Hematopoietic multipotent progenitor cell treated with erythropoietin and hydrocortisone succinate and interleukin-3 and kit ligand, for 17 days (in vitro differentiated cells): ENCODE measurements at regions not wholly inside any gene's neighbourhood (a gene's known extent, or its start where the extent isn't known, plus 50 kb on each side); places are given as distances from the start of the nearest gene placed in this dataset.
"Not testable (repeated sequence)": the region's sequence is repeated elsewhere in the genome, so short reads cannot be mapped to it uniquely, and the experiment has no call there.

Experiments
- DNase-seq: peaks from one replicate; pipeline ENCODE4 v3.0.0-alpha.2; 2015; ENCODE audit warnings: low spot score

DNA sequence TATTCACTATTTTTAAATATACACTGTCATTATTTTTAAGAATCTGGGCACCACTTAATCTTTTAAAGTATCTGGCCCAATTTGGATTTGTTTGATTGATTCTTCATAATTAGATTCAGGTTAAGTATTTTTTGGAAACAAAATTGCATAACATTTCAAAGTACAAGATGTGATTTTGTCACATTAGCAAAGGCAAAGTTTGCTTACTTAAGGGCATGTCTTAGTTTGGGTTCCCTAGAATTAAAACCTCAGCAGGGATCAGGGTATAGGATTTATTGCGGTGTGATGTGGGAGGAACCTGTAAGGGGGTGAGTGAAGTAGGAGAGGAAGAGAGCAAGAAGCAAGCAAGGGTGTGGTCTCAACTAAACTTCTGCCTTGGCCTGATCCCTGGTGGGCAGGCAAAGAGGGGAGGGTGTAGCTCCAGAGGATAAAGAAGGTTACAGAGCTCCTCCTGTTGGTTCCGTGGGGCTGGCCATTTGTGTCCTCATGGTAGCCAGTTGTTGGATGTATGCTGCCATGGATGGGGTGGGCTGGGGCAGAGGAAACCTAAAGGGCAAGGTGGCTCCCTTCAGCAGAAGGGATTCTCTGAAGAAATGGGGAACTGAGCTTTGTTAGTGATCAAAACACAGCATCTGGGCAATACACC lies 668.7 kb upstream of the SLC35B3 start:
- no peak for DNase-seq

DNA sequence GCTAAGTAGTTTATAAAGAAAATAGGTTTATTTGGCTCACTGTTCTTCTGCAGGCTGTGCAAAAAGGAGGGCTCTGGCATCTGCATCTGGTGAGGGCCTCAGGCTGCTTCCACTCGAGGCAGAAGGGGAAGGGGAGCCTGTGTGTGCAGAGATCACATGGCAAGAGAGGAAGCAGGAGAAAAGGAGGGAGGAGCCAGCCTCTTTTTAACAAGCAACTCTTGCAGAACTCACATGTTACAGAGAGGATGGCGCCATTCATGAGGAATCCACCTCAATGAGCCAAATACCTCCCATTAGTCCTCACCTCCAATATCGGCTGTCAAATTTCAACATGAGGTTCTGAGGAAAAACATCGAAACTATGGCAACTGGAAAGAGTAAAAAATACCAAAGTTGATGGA lies 666.6 kb upstream of the SLC35B3 start:
- DNase-seq: no peak

DNA sequence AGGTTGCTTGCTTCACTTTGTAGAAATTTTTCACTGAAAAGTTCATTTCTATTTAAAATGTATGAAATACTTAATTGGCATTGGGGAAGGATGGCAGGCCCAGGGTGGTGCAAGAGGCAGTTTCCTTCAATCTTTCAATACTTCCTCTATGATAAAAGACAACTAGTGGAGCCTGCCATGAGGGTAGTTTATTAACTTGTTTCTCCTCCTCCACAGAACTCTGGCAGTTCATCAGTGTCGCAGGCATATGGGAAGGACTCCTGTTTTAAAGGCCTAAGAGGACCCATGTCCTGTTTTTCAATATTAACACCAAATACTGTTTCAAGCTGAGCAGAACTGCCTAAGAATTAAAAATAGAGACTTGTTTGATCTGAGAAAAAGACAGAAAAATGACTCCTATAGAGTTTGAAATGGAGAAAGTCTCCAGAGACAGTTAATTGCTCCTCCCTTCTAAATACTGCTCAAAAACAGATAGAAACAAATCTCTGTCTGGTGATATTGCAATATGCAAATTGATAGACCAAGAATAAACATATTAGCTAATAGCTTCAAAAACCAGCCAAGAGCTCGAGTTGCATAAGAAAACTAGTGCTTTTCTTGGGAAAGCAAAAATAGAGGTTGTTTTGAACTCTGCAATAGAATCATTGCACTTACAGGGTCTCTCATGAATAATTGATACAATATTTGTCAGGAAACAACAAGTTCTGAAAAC lies 665.7 kb upstream of the SLC35B3 start:
- DNase-seq: no peak

DNA sequence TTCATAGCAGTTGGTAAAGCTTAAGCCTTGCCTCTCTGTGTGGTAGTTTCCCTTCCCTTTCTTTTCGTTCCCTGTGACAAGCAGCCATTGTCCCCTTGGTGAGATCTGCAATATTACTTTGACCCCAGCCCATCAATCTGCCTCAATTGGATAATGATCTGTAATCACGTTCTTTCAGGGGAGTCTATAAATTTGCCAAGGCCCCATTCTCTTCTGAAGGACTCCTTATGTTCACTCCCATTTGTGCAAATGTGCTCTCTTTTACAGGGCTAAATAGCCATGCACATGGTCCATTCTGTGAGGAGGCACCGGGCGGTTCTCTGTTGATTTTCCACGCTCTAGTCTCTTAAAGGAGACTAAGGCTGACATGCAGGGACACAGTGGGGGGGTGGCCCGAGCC lies 660.4 kb upstream of the SLC35B3 start:
- no peak for DNase-seq

DNA sequence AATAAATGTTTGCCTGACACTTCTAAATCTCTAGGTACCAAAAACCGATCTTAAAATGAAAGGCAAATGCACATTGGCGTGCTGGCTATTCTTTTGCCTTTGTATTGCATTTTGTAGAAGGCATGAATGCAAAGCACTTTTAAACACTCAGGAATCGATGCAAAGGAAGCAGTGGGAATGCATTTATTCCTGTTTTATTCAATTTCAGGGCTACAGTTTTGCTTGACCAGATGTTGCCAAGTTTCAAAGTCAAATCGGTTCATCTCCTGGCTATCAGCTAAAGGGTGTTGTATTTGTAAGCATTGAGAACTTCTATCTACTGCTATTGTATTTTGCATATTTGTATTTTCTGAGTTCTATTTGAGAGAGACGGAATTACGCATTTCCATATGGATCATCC lies 659.8 kb upstream of the SLC35B3 start:
- DNase-seq: no peak

DNA sequence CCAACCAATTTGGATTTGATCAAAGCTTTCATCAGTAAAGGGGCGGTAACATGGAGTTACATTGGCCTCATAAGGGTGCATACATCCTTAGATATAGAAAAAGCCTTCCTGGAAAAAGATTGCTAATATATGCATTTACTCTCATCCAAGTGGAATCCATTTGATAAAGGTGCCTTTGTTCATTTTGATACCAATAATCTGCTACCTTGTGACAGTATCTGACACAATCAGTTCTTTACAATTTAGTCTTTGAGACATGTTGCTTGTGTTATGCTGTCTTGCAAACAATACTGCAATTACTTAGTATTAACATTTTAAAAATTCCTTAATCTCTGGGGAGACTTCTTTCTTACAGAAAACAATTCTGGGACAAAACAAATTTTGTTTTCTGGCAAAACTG lies 654.4 kb upstream of the SLC35B3 start:
- DNase-seq: no peak

DNA sequence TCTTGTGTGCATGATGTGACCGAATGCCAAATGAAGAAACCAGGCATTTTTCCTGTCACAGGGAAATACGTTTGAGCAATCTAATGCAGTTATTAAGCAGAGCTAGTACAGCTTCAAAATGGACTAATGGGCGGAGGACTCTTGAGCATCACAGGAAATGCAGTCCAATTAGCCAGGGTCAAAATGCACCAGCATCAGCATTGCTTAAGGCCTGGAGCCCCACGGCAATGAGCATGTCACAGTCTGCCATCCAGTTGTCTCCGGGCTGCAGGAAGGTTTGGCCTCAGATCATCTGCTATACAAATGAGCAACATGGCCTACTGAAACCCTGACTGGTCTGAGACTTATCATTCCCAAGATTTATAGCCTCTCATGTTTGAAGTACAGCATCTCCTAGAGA lies 652.1 kb upstream of the SLC35B3 start:
- no peak for DNase-seq

DNA sequence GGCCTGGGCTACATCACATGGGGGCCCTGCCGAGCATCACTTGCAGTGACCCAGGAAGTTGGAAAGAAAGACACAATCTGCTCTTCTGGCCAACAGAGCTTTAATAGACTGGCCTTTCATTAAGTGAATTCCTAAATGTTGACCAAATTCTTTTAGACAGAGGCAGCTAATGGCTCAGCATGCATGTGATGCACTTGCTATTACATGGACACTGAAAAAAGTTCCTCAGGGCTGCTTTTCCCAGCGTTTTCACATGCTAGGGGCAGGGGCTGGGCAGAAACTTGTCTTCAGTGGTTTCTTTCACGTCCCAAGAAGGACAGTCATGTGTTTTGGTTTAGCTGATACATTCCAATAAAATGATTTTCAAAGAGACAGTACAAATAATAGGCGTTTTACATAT lies 651.0 kb upstream of the SLC35B3 start:
- no peak for DNase-seq

DNA sequence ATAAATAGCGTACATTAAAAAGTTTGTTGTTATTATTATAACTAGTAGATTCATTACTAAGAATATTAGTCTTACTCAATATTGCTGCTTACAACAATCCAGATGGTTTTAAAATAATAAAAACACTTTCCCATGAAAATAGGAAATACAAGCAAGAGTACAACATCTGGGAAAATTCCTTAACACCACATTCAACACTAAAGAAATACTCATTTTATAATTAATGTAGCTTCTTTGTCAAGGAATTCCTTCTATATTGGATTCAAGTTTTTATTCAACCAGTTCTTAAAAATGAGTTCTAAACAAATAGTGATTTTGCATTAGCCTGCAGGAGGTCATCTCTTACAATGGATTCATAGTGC lies 650.3 kb upstream of the SLC35B3 start:
- DNase-seq: no peak

DNA sequence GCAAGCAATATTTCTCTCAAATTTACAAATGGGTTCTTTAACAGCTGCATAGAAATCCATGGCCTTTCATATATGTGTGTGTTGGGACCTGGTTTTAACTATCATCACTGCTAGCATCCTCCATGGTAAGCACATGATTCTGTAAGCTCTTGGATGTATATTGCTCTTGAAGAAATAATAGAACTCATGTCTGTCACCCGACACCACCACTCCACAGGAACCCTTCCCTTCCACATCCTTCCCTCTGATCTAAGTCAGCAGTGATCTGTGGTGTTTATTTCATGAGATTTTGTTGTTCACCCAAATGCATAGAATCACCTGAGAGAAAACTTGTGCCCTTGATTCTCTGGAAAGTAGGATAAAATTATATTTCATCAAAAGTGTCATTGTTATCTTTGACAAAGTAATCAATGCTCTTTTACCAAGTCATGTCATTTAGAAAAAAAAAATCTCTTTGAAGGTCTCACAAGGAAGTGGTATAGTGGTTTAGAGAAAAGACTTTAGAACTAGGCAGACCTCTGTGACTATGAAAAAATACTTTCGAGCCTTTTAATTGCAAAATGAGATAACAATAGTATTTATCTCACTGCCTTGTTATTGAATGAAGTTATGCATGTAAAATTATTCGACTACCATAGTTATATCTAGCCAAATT lies 649.8 kb upstream of the SLC35B3 start:
- no peak for DNase-seq

DNA sequence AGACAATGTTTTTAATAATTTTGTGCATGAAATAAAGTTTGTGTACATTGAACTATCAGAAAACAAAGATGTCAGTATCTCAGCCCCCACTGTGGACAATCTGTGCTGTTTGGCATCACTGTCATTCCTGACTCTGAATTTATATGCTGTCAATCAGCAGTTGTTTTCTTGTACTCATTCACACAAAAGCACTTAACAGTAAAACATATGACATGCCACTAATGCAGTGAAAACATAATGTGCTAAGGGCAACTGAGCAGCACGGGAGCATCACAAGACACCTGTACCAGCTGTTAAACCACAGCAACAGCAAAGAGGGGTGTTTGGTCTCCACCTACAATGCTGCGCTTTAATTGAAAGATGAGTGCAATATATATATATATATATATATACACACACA lies 647.8 kb upstream of the SLC35B3 start:
- DNase-seq: no peak

DNA sequence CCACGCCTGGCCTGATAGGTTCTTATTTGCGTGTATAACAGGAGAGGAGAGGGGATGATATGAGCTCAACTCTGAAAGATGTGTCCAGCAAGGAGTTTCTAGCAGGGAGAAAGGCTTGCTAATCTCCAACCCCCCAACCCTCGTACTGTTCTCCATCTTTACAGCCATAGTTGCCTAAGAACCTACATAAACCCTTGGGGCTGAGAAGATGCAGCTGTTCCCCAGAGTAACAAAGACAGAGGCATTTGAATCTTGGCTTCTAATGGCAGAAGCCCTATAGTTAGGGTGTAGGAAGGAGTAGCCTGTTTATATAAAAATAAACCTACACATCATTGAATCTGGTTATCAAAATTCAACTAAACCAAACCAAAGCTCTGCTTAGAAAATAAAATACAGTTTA lies 631.4 kb upstream of the SLC35B3 start:
- no peak for DNase-seq

DNA sequence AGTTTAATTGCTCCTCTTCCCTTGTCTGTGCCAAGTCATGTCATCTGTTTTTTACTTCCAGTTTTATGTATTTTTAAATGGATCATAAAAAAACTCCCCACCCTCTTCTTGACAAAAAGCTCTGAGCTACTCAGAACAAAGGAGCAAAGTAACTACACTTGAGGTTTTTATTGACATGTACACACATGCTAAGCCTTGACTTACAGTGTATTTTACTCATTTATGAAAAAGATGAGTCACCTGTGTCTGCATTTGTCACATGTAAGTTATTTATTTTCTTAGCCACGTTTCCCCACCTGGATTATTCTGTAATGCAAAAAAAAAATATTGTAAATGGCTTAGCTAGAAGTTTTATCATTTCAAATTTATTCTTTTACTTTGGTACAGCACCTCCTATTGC lies 628.8 kb upstream of the SLC35B3 start:
- no peak for DNase-seq

DNA sequence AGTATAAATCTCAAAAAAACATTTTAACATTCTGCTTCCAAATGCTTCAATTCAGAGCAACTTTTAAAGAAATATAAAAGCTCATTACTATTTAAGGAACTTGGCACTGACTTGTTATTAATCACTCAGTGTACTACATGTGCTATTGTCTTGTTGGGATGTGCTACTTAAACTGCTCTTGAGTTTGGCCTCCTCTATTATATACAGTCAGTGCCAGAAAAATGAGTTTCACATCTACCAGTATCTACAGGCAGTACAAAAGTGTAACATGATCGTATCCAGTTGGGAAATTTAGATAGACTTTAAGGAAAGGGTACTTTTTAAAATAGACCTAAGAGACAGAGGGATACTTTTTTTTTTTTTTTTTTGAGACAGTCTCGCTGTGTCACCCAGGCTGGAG lies 627.3 kb upstream of the SLC35B3 start:
- no peak for DNase-seq

DNA sequence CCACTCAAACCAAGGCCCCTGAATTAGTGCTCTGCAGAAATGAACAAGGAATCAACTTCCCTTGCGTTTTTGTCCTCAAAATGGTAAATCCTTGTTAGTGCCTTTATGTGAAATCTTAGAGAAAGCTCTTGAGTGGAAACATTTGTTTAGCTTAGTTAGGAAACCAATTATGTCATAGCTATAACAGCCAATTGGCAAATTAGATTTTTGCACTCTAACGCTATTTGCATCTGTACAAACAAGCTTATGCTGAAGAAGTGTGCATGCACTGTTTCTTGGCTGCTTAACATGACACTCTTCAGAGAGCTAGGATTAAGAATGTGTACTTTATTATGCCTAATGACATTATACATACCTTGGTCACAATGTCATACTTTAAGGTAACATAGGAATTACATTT lies 622.6 kb upstream of the SLC35B3 start:
- DNase-seq: no peak

DNA sequence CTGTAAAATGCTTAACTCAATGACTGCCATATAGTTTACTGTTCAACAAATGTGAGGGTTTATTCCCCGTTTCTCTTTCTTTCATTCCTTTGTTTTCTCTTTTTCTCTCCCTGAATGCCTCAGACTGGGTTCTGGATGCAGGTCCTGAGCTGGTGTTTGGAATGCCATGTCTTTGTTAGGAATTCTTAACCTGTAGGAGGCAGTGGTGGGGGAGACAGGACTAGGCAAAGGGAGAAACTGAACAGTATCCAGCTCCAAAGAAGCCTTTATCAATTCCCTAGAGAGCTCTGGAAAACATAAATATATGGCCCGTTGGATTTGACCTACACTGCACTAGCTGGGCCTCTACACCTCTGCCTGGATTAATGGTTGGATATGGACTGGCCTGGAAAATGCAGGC lies 621.2 kb upstream of the SLC35B3 start:
- no peak for DNase-seq

DNA sequence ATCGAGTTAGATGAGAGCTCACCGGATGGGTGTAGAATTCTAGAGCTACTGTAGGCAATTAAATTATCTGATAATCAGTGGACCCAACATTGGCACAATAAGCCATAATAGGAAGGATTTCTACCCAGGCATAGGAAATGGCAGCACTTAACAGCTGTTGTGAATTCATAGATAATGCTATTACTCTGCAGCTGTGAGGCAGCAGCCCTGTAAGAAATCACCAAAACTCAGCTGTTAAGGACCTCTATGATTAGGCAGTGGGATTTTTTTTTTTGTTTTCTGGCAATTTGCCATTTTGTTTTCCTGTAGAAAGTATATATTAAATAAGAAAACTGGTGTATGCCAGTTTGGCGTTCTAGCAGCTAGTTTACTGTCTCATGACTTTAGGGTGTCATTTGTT lies 609.1 kb upstream of the SLC35B3 start:
- no peak for DNase-seq

DNA sequence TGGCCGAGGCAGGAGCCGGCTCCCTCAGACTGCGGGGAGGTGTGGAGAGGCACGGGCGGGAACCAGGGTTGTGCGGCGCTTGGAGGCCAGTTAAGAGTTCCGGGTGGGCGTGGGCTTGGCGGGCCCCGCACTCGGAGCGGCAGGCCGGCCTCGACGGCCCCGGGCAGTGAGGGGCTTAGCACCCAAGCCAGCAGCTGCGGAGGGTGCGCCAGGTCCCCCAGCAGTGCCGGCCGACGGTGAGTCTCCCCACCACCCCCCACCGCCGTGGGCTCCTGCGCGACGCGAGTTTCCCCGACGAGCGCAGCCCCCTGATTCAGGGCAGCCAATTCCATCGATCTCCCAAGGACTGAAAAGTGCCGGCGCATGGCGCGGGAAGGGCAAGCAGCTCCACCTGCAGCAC lies 605.4 kb upstream of the SLC35B3 start:
- no peak for DNase-seq

DNA sequence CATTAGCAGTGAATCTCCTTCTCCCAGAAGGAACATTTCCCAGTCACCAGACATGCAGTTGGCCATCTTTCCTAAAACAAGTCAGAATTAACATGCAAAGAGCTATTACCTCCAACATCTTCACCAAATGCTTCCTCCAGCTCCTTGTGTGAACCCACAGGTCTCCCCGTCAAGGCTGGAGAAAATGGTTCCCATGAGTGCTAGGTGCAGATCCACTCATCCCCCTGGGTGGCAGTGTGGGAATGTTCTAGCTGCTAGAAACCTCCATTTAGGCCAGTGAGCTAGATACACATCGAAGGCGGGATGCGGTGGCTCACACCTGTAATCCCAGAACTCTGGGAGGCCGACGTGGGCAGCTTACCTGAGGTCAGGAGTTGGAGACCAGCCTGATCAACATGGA lies 603.9 kb upstream of the SLC35B3 start:
- DNase-seq: no peak

DNA sequence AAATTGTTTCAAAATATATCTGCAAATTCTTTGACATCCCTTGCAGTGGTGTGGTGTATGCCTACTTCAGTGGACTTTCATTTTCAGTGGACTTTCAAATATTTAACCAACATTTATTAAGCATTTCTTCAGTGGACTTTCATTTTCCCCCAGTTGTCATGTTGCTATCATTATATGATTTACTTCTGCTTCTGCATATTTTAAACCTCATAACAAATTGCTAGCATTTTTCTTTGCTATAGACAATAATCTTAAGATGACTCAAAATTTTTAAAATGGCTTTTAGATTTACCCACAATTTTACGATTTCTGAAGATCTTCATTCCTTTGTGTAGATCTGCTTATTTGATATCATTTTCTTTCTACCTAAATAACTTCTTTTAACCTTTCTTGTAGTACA lies 592.7 kb upstream of the SLC35B3 start:
- DNase-seq: no peak

DNA sequence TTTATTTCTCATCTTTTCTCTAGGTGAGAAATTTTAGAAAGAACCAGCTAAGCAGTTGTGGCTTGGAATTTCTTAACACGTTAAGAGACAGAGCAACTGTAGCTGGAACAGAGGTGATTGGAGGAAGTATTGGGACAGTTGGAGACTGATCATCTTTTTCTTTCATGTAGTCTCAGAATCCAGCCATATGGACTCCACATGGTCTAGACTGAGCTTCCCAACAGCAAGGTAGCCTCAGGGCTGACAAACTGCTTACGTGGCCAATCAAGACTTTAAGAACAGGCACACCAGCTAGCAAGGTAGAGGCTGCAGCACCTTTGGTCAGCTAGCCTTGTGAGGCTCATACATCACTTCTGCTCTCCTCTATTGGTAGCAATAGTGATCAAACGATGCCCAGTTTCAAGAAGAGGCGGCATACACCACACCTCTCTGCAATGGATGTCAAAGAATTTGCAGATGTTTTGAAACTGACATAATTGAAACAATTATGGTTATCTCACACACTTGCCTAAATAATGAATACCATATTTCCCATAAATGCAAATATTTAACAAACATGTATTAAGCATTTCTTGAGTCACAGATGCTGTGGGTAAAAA lies 590.5 kb upstream of the SLC35B3 start:
- no peak for DNase-seq

DNA sequence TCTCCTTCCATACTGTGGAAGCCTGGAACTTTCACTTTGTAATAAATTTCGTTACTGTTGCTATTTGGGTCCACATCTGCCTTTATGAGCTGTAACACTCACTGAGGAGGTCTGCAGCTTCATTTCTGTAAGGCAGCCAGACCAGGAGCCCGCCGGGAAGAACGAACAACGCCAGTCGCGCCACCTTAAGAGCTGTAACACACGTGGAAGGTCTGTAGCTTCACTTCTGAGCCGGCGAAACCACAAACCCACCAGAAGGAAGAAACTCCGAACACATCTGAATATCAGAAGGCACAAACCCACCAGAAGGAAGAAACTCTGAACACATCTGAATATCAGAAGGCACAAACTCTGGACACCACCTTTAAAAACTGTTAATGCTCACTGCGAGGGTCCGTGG lies 589.9 kb upstream of the SLC35B3 start:
- DNase-seq: no peak

DNA sequence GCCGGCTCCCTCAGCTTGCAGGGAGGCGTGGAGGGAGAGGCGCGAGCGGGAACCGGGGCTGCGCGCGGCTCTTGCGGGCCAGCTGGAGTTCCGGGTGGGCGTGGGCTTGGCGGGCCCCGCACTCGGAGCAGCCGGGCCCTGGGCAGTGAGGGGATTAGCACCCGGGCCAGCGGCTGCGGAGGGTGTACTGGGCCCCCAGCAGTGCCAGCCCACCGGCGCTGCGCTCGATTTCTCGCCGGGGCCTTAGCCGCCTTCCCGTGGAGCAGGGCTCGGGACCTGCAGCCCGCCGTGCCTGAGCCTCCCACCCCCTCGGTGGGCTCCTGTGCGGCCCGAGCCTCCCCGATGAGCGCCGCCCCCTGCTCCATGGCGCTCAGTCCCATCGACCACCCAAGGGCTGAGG lies 588.9 kb upstream of the SLC35B3 start:
- not testable (repeated sequence) for DNase-seq
